LoVo (cell line): ENCODE measurements at regions not wholly inside any gene's neighbourhood (a gene's known extent, or its start where the extent isn't known, plus 50 kb on each side); places are given as distances from the start of the nearest gene placed in this dataset.
"Not testable (repeated sequence)": the region's sequence is repeated elsewhere in the genome, so short reads cannot be mapped to it uniquely, and the experiment has no call there.

Experiments
- DNase-seq: peaks from one replicate; pipeline ENCODE4 v3.0.0-alpha.2; 2016; ENCODE audit warnings: low spot score

- no peak for DNase-seq
These were observed 82.7 kb upstream of the CLINT1 start for GRCh38 chr5:157941616-157942015.

GRCh38 chr5:157938101-157938500, 79.2 kb upstream of the CLINT1 start:
- DNase-seq = not testable (repeated sequence)

GRCh38 chr5:157936776-157937501, 78.0 kb upstream of the CLINT1 start:
- DNase-seq = not testable (repeated sequence)

- no peak for DNase-seq
These were observed 75.7 kb upstream of the CLINT1 start for GRCh38 chr5:157934600-157934999.

GRCh38 chr5:157933005-157933404, 74.1 kb upstream of the CLINT1 start:
- no peak for DNase-seq

GRCh38 chr5:157930710-157931109, 71.8 kb upstream of the CLINT1 start:
- no peak for DNase-seq

- no peak for DNase-seq
These were observed 68.0 kb upstream of the CLINT1 start for GRCh38 chr5:157926977-157927376.

GRCh38 chr5:157925786-157926671, 67.1 kb upstream of the CLINT1 start:
- no peak for DNase-seq

GRCh38 chr5:157924931-157925729, 66.2 kb upstream of the CLINT1 start:
- peak; percentile 55 for DNase-seq

- no peak for DNase-seq
These were observed 65.5 kb upstream of the CLINT1 start for GRCh38 chr5:157924490-157924889.

GRCh38 chr5:157923765-157924164, 64.8 kb upstream of the CLINT1 start:
- DNase-seq = no peak

GRCh38 chr5:157922026-157922425, 63.1 kb upstream of the CLINT1 start:
- no peak for DNase-seq

GRCh38 chr5:157920828-157921170, 61.9 kb upstream of the CLINT1 start:
- no peak for DNase-seq

- DNase-seq = peak; percentile 80
These were observed 60.1 kb upstream of the CLINT1 start for GRCh38 chr5:157918811-157919742.

- DNase-seq = peak; percentile 73
These were observed 59.2 kb upstream of the CLINT1 start for GRCh38 chr5:157917899-157918809.

GRCh38 chr5:157917491-157917890, 58.5 kb upstream of the CLINT1 start:
- no peak for DNase-seq

- DNase-seq = no peak
These were observed 56.7 kb upstream of the CLINT1 start for GRCh38 chr5:157915638-157916037.

GRCh38 chr5:157914151-157914788, 55.3 kb upstream of the CLINT1 start:
- DNase-seq = peak; percentile 46

GRCh38 chr5:157913575-157913974, 54.6 kb upstream of the CLINT1 start:
- no peak for DNase-seq
